GM18507 (cell line): ENCODE measurements at regions not wholly inside any gene's neighbourhood (a gene's known extent, or its start where the extent isn't known, plus 50 kb on each side); places are given as distances from the start of the nearest gene placed in this dataset.
"Not testable (repeated sequence)": the region's sequence is repeated elsewhere in the genome, so short reads cannot be mapped to it uniquely, and the experiment has no call there.

Experiments
- DNase-seq: peaks from one replicate; pipeline ENCODE4 v3.0.0; 2011; ENCODE audit warnings: low read depth; ENCODE audit not compliant: insufficient read length; ENCODE audit errors: extremely low spot score
- FAIRE-seq: peaks from 2 replicates; lab custom pipeline; 2011; peaks lifted over from hg19 to GRCh38; lab: Jason Lieb, UNC

GRCh38 chr1:194618101-194618500 lies 1431.7 kb upstream of the B3GALT2 start:
- DNase-seq = no peak
- no peak for FAIRE-seq

- DNase-seq, FAIRE-seq: not testable (repeated sequence)
Observed at GRCh38 chr1:194617272-194617671, 1430.9 kb upstream of the B3GALT2 start.

- DNase-seq (no peak), FAIRE-seq (no peak)
Observed at GRCh38 chr1:194616835-194617234, 1430.4 kb upstream of the B3GALT2 start.

- no peak for FAIRE-seq
Observed at GRCh38 chr1:194602184-194602583, 1415.8 kb upstream of the B3GALT2 start.

GRCh38 chr1:194600716-194601115 lies 1414.3 kb upstream of the B3GALT2 start:
- DNase-seq (no peak), FAIRE-seq (no peak)

More at GRCh38 chr1:194602184-194602583, 1415.8 kb upstream of the B3GALT2 start:
- no peak for DNase-seq

GRCh38 chr1:194598098-194598497 lies 1411.7 kb upstream of the B3GALT2 start:
- DNase-seq = no peak
- no peak for FAIRE-seq

- FAIRE-seq = no peak
- DNase-seq = no peak
Observed at GRCh38 chr1:194586302-194586701, 1399.9 kb upstream of the B3GALT2 start.

- DNase-seq (no peak), FAIRE-seq (no peak)
Observed at GRCh38 chr1:194584052-194584451, 1397.6 kb upstream of the B3GALT2 start.

- no peak for DNase-seq
- no peak for FAIRE-seq
Observed at GRCh38 chr1:194570476-194570875, 1384.1 kb upstream of the B3GALT2 start.

- no peak for DNase-seq
- FAIRE-seq = no peak
Observed at GRCh38 chr1:194568610-194569009, 1382.2 kb upstream of the B3GALT2 start.

GRCh38 chr1:194548071-194548470 lies 1361.7 kb upstream of the B3GALT2 start:
- FAIRE-seq = no peak
- DNase-seq = no peak

- FAIRE-seq = no peak
- DNase-seq = no peak
Observed at GRCh38 chr1:194544012-194544411, 1357.6 kb upstream of the B3GALT2 start.

GRCh38 chr1:194538453-194538852 lies 1352.0 kb upstream of the B3GALT2 start:
- FAIRE-seq = no peak
- no peak for DNase-seq

GRCh38 chr1:194537521-194537920 lies 1351.1 kb upstream of the B3GALT2 start:
- no peak for DNase-seq
- no peak for FAIRE-seq

- DNase-seq (no peak), FAIRE-seq (no peak)
Observed at GRCh38 chr1:194535369-194535768, 1349.0 kb upstream of the B3GALT2 start.

GRCh38 chr1:194534784-194535183 lies 1348.4 kb upstream of the B3GALT2 start:
- DNase-seq = no peak
- no peak for FAIRE-seq

- DNase-seq = no peak
- no peak for FAIRE-seq
Observed at GRCh38 chr1:194533641-194534040, 1347.2 kb upstream of the B3GALT2 start.

GRCh38 chr1:194517567-194517966 lies 1331.2 kb upstream of the B3GALT2 start:
- no peak for FAIRE-seq
- DNase-seq = no peak

GRCh38 chr1:194515916-194516315 lies 1329.5 kb upstream of the B3GALT2 start:
- no peak for FAIRE-seq
- no peak for DNase-seq

GRCh38 chr1:194512957-194513356 lies 1326.5 kb upstream of the B3GALT2 start:
- DNase-seq = no peak
- no peak for FAIRE-seq

- FAIRE-seq = no peak
- no peak for DNase-seq
Observed at GRCh38 chr1:194512345-194512744, 1325.9 kb upstream of the B3GALT2 start.

- FAIRE-seq = no peak
Observed at GRCh38 chr1:194503209-194503608, 1316.8 kb upstream of the B3GALT2 start.

More at GRCh38 chr1:194503209-194503608, 1316.8 kb upstream of the B3GALT2 start:
- no peak for DNase-seq
